Activated naive CD8-positive, alpha-beta T cell treated with anti-CD3 and anti-CD28 coated beads, Interleukin-2, amount 10 ng/mL, durations not matched to agents 7 days and 5 days (primary cell): ENCODE measurements at regions not wholly inside any gene's neighbourhood (a gene's known extent, or its start where the extent isn't known, plus 50 kb on each side); places are given as distances from the start of the nearest gene placed in this dataset.

Experiments
- ATAC-seq: fragments of 150-1000 bp; cut with Tn5 transposase; one replicate; pipeline ENCODE4 v1.10.0; 2021; ENCODE audit warnings: low read depth, moderate library complexity
- POLR2A ChIA-PET: fragments of 350-600 bp; sonication (Branson Sonifier 250); formaldehyde crosslinking; loops from one replicate; lab custom pipeline; 2021; ENCODE audit warnings: antibody characterized with exemption; lab: Charles Lee
- DNase-seq: peaks from one replicate; pipeline ENCODE4 v3.0.0; 2021
- H3K27ac Mint-ChIP-seq: one replicate; pipeline ENCODE4 v1.8.0; 2022; ENCODE audit warnings: mild to moderate bottlenecking, mixed read lengths
- H3K27me3 Mint-ChIP-seq: one replicate; pipeline ENCODE4 v1.8.0; 2022; ENCODE audit warnings: mild to moderate bottlenecking, moderate library complexity, mixed read lengths
- H3K36me3 Mint-ChIP-seq: one replicate; pipeline ENCODE4 v1.8.0; 2021; ENCODE audit warnings: mild to moderate bottlenecking, mixed read lengths
- H3K4me1 Mint-ChIP-seq: one replicate; pipeline ENCODE4 v1.8.0; 2021; ENCODE audit warnings: mixed read lengths
- H3K4me3 Mint-ChIP-seq: one replicate; pipeline ENCODE4 v1.8.0; 2022; ENCODE audit warnings: mild to moderate bottlenecking, moderate library complexity, mixed read lengths
- H3K9me3 Mint-ChIP-seq: one replicate; pipeline ENCODE4 v1.8.0; 2021; ENCODE audit warnings: mixed read lengths

- no peak for DNase-seq
- Mint-ChIP-seq H3K27me3 (no peaks in the 10 kb centered on the region), H3K4me3 (no peak overlapping the region), H3K4me1 (no peaks in the 10 kb centered on the region), H3K27ac (no peak overlapping the region), H3K9me3 (no peaks in the 10 kb centered on the region), H3K36me3 (no peaks in the 10 kb centered on the region)
- no peak for ATAC-seq
- POLR2A ChIA-PET, result no interaction called here
These were observed 223.2 kb downstream of the TDRD15 start for GRCh38 chr2:21346984-21347383.

GRCh38 chr2:21353879-21354679 is 230.3 kb downstream of the TDRD15 start:
- no peak overlapping the region for H3K27ac Mint-ChIP-seq
- H3K4me1 Mint-ChIP-seq, result no peaks in the 10 kb centered on the region
- H3K9me3 Mint-ChIP-seq, result no peaks in the 10 kb centered on the region
- POLR2A ChIA-PET, result no interaction called here
- ATAC-seq (no peak), DNase-seq (no peak)
- H3K27me3 Mint-ChIP-seq, result no peaks in the 10 kb centered on the region
- no peak overlapping the region for H3K4me3 Mint-ChIP-seq
- H3K36me3 Mint-ChIP-seq, result no peaks in the 10 kb centered on the region

GRCh38 chr2:21356086-21356856 is 232.5 kb downstream of the TDRD15 start:
- ATAC-seq (no peak), DNase-seq (no peak)
- H3K27me3 Mint-ChIP-seq, result no peaks in the 10 kb centered on the region
- H3K27ac Mint-ChIP-seq, result no peak overlapping the region
- no peaks in the 10 kb centered on the region for H3K4me1 Mint-ChIP-seq
- H3K4me3 Mint-ChIP-seq, result no peak overlapping the region
- no peaks in the 10 kb centered on the region for H3K9me3 Mint-ChIP-seq
- H3K36me3 Mint-ChIP-seq, result no peaks in the 10 kb centered on the region
- POLR2A ChIA-PET, result no interaction called here

GRCh38 chr2:21356857-21357255 is 233.1 kb downstream of the TDRD15 start:
- H3K27me3 Mint-ChIP-seq, result no peaks in the 10 kb centered on the region

GRCh38 chr2:21358976-21359375 is 235.2 kb downstream of the TDRD15 start:
- no peaks in the 10 kb centered on the region for H3K9me3 Mint-ChIP-seq
- no peaks in the 10 kb centered on the region for H3K4me1 Mint-ChIP-seq
- no peaks in the 10 kb centered on the region for H3K36me3 Mint-ChIP-seq
- POLR2A ChIA-PET, result no interaction called here
- no peak for DNase-seq
- no peak for ATAC-seq
- H3K27ac Mint-ChIP-seq, result no peak overlapping the region
- no peak overlapping the region for H3K4me3 Mint-ChIP-seq
- H3K27me3 Mint-ChIP-seq, result no peaks in the 10 kb centered on the region

More at GRCh38 chr2:21356857-21357255, 233.1 kb downstream of the TDRD15 start:
- no peak overlapping the region for H3K4me3 Mint-ChIP-seq
- H3K36me3 Mint-ChIP-seq, result no peaks in the 10 kb centered on the region
- no peak overlapping the region for H3K27ac Mint-ChIP-seq
- H3K9me3 Mint-ChIP-seq, result no peaks in the 10 kb centered on the region
- H3K4me1 Mint-ChIP-seq, result no peaks in the 10 kb centered on the region
- POLR2A ChIA-PET, result no interaction called here
- no peak for DNase-seq
- no peak for ATAC-seq

- Mint-ChIP-seq H3K27ac (no peak overlapping the region), H3K4me3 (no peak overlapping the region), H3K4me1 (no peaks in the 10 kb centered on the region), H3K27me3 (no peaks in the 10 kb centered on the region), H3K36me3 (no peaks in the 10 kb centered on the region), H3K9me3 (no peaks in the 10 kb centered on the region)
- POLR2A ChIA-PET, result no interaction called here
- ATAC-seq (no peak), DNase-seq (no peak)
These were observed 237.6 kb downstream of the TDRD15 start for GRCh38 chr2:21361384-21361783.

GRCh38 chr2:21361957-21362486 is 238.3 kb downstream of the TDRD15 start:
- ATAC-seq (no peak), DNase-seq (no peak)
- Mint-ChIP-seq H3K27ac (no peak overlapping the region), H3K27me3 (no peaks in the 10 kb centered on the region), H3K9me3 (no peaks in the 10 kb centered on the region), H3K36me3 (no peaks in the 10 kb centered on the region), H3K4me3 (no peak overlapping the region), H3K4me1 (no peaks in the 10 kb centered on the region)
- POLR2A ChIA-PET, result no interaction called here

GRCh38 chr2:21363364-21363763 is 239.6 kb downstream of the TDRD15 start:
- POLR2A ChIA-PET, result no interaction called here
- DNase-seq (no peak), ATAC-seq (no peak)
- no peak overlapping the region for H3K4me3 Mint-ChIP-seq
- H3K4me1 Mint-ChIP-seq, result no peaks in the 10 kb centered on the region
- no peak overlapping the region for H3K27ac Mint-ChIP-seq
- H3K27me3 Mint-ChIP-seq, result no peaks in the 10 kb centered on the region
- no peaks in the 10 kb centered on the region for H3K36me3 Mint-ChIP-seq
- H3K9me3 Mint-ChIP-seq, result no peaks in the 10 kb centered on the region

- no peaks in the 10 kb centered on the region for H3K4me1 Mint-ChIP-seq
- POLR2A ChIA-PET, result no interaction called here
- H3K27me3 Mint-ChIP-seq, result no peaks in the 10 kb centered on the region
- no peaks in the 10 kb centered on the region for H3K9me3 Mint-ChIP-seq
- no peak overlapping the region for H3K27ac Mint-ChIP-seq
- ATAC-seq (no peak), DNase-seq (no peak)
- H3K4me3 Mint-ChIP-seq, result no peak overlapping the region
- H3K36me3 Mint-ChIP-seq, result no peaks in the 10 kb centered on the region
These were observed 243.7 kb downstream of the TDRD15 start for GRCh38 chr2:21367421-21367820.

- DNase-seq, result no peak
- H3K9me3 Mint-ChIP-seq, result no peaks in the 10 kb centered on the region
- POLR2A ChIA-PET, result no interaction called here
- H3K4me3 Mint-ChIP-seq, result no peak overlapping the region
- no peak for ATAC-seq
- no peaks in the 10 kb centered on the region for H3K36me3 Mint-ChIP-seq
- no peaks in the 10 kb centered on the region for H3K27me3 Mint-ChIP-seq
- H3K4me1 Mint-ChIP-seq, result no peaks in the 10 kb centered on the region
- H3K27ac Mint-ChIP-seq, result no peak overlapping the region
These were observed 246.0 kb downstream of the TDRD15 start for GRCh38 chr2:21369787-21370186.

- POLR2A ChIA-PET, result no interaction called here
- ATAC-seq, result no peak
- Mint-ChIP-seq H3K9me3 (no peaks in the 10 kb centered on the region), H3K27ac (no peak overlapping the region), H3K27me3 (no peaks in the 10 kb centered on the region), H3K4me1 (no peaks in the 10 kb centered on the region), H3K36me3 (no peaks in the 10 kb centered on the region), H3K4me3 (no peak overlapping the region)
- DNase-seq, result no peak
These were observed 247.8 kb downstream of the TDRD15 start for GRCh38 chr2:21371499-21372003.

- Mint-ChIP-seq H3K27me3 (no peaks in the 10 kb centered on the region), H3K36me3 (no peaks in the 10 kb centered on the region), H3K4me1 (no peaks in the 10 kb centered on the region), H3K9me3 (no peaks in the 10 kb centered on the region), H3K4me3 (no peak overlapping the region), H3K27ac (no peak overlapping the region)
- DNase-seq (no peak), ATAC-seq (no peak)
- POLR2A ChIA-PET, result no interaction called here
These were observed 248.9 kb downstream of the TDRD15 start for GRCh38 chr2:21372654-21373053.

- POLR2A ChIA-PET, result no interaction called here
- Mint-ChIP-seq H3K4me1 (no peaks in the 10 kb centered on the region), H3K27me3 (no peaks in the 10 kb centered on the region), H3K36me3 (no peaks in the 10 kb centered on the region), H3K4me3 (no peak overlapping the region), H3K27ac (no peak overlapping the region), H3K9me3 (peaks cover 1% of the 10 kb centered on the region)
- DNase-seq (no peak), ATAC-seq (no peak)
These were observed 253.1 kb downstream of the TDRD15 start for GRCh38 chr2:21376864-21377263.

- POLR2A ChIA-PET, result no interaction called here
- Mint-ChIP-seq H3K9me3 (peaks cover 1% of the 10 kb centered on the region), H3K27ac (no peak overlapping the region), H3K27me3 (no peaks in the 10 kb centered on the region), H3K36me3 (no peaks in the 10 kb centered on the region), H3K4me3 (no peak overlapping the region), H3K4me1 (no peaks in the 10 kb centered on the region)
- ATAC-seq, result no peak
- DNase-seq, result no peak
These were observed 255.4 kb downstream of the TDRD15 start for GRCh38 chr2:21379140-21379539.
